ENCODE measurements at regions not wholly inside any gene's neighbourhood (a gene's known extent, or its start where the extent isn't known, plus 50 kb on each side); places are given as distances from the start of the nearest gene placed in this dataset.
"Not testable (repeated sequence)": the region's sequence is repeated elsewhere in the genome, so short reads cannot be mapped to it uniquely, and the experiment has no call there.

DNA sequence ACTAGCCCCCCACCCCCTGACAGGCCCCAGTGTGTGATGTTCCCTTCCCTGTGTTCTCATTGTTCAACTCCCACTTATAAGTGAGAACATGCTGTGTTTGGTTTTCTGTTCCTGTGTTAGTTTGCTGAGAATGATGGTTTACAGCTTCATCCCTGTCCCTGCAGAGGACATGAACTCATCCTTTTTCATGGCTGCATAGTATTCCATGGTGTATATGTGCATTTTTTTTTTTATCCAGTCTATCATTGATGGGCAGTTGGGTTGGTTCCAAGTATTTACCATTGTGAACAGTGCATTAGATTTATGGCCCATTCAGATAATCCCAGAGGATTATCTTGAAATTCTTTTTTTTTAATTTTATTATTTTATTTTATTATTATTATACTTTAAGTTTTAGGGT, 872.5 kb upstream of the ARRDC3 start:
- TF ChIP-seq, protein P1, sequence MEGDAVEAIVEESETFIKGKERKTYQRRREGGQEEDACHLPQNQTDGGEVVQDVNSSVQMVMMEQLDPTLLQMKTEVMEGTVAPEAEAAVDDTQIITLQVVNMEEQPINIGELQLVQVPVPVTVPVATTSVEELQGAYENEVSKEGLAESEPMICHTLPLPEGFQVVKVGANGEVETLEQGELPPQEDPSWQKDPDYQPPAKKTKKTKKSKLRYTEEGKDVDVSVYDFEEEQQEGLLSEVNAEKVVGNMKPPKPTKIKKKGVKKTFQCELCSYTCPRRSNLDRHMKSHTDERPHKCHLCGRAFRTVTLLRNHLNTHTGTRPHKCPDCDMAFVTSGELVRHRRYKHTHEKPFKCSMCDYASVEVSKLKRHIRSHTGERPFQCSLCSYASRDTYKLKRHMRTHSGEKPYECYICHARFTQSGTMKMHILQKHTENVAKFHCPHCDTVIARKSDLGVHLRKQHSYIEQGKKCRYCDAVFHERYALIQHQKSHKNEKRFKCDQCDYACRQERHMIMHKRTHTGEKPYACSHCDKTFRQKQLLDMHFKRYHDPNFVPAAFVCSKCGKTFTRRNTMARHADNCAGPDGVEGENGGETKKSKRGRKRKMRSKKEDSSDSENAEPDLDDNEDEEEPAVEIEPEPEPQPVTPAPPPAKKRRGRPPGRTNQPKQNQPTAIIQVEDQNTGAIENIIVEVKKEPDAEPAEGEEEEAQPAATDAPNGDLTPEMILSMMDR (IDR thresholded peaks at IDR 0.05): not testable (repeated sequence)
- not testable (repeated sequence) for TF ChIP-seq POLR2A (IDR thresholded peaks at IDR 0.05)

All from thyroid gland (tissue), 4 donors.